GM12878 (cell line): ENCODE measurements at regions not wholly inside any gene's neighbourhood (a gene's known extent, or its start where the extent isn't known, plus 50 kb on each side); places are given as distances from the start of the nearest gene placed in this dataset.

Source experiments
- ATAC-seq: fragments of 200-7000 bp; cut with Tn5 transposase; 3 replicates; pipeline ENCODE4 v1.9.1; 2020; ENCODE audit warnings: mild to moderate bottlenecking, moderate library complexity
- BruUV-seq: library from RNA; stranded (reverse); fragments of 400-500 nt; replicated peaks from 2 replicates; lab custom pipeline; 2021; lab: Mats Ljungman, UMichigan
- CTCF ChIA-PET: fragments of 300-600 bp; sonication (Branson Sonifier 250); formaldehyde crosslinking; extraction: SDS; loops from one replicate; lab custom pipeline; 2021; ENCODE audit warnings: inconsistent platforms; lab: Yijun Ruan, JAX
- POLR2A ChIA-PET: fragments of 350-600 bp; formaldehyde crosslinking; extraction: SDS; loops from one replicate; lab custom pipeline; 2021; ENCODE audit warnings: inconsistent platforms; lab: Charles Lee
- RAD21 ChIA-PET: fragments of 300-600 bp; sonication (Branson Sonifier 250); formaldehyde crosslinking; loops from one replicate; lab custom pipeline; 2023; ENCODE audit warnings: antibody characterized with exemption; ENCODE audit not compliant: unreplicated experiment; lab: Charles Lee
- SMC1A ChIA-PET: fragments of 300-600 bp; sonication (Branson Sonifier 250); formaldehyde crosslinking; loops from one replicate; lab custom pipeline; 2023; ENCODE audit not compliant: unreplicated experiment, uncharacterized antibody; lab: Charles Lee
- DNase-seq: peaks from one replicate; pipeline ENCODE4 v3.0.0-alpha.2; 2011; ENCODE audit warnings: low read depth, low spot score
- FAIRE-seq: peaks from 3 replicates; lab custom pipeline; 2011; peaks lifted over from hg19 to GRCh38; lab: Jason Lieb, UNC
- H2AFZ ChIP-seq: 2 replicates; pipeline ENCODE4 v1.6.0; 2011; ENCODE audit warnings: low read depth, low read length, control low read depth; ENCODE audit not compliant: control insufficient read depth
- H3K27ac ChIP-seq: 2 replicates; pipeline ENCODE4 v1.5.1; 2011; ENCODE audit warnings: control low read depth; ENCODE audit not compliant: control insufficient read depth, insufficient read depth
- H3K27me3 ChIP-seq, 2 experiments: replicated peaks in 1 of 2; 2 replicates each; pipeline versions ENCODE4 v1.6.0 to v1.6.1; 2011; ENCODE audit warnings: low read length in 1 of 2; ENCODE audit not compliant: control insufficient read depth in 2 of 2, insufficient read depth in 2 of 2
- H3K36me3 ChIP-seq, 2 experiments: 2 replicates each; pipeline ENCODE4 v1.5.1; 2011; ENCODE audit warnings: low read length in 1 of 2; ENCODE audit not compliant: control insufficient read depth in 2 of 2, insufficient read depth in 2 of 2
- H3K4me1 ChIP-seq: 2 replicates; pipeline ENCODE4 v1.6.1; 2011; ENCODE audit warnings: mild to moderate bottlenecking, low read length, moderate library complexity, mixed read lengths; ENCODE audit not compliant: control insufficient read depth, insufficient read depth
- H3K4me2 ChIP-seq: 2 replicates; pipeline ENCODE4 v1.6.0; 2011; ENCODE audit warnings: control low read depth; ENCODE audit not compliant: control insufficient read depth, insufficient read depth
- H3K4me3 ChIP-seq: fragments of 200-600 bp; sonication (generic); 2 replicates; pipeline ENCODE4 v1.5.1; 2016
- H3K79me2 ChIP-seq: 2 replicates; pipeline ENCODE4 v1.6.0; 2011; ENCODE audit warnings: low read length; ENCODE audit not compliant: control insufficient read depth, insufficient read depth
- H3K9ac ChIP-seq: 2 replicates; pipeline ENCODE4 v1.8.0; 2011; ENCODE audit warnings: low read length, control low read depth, mixed read lengths; ENCODE audit not compliant: control insufficient read depth, insufficient read depth
- H3K9me3 ChIP-seq: replicated peaks from 3 replicates; pipeline ENCODE4 v1.5.1; 2011; ENCODE audit warnings: mild to moderate bottlenecking, low read length; ENCODE audit not compliant: control insufficient read depth, insufficient read depth
- H4K20me1 ChIP-seq: 2 replicates; pipeline ENCODE4 v1.6.0; 2011; ENCODE audit not compliant: control insufficient read depth, insufficient read depth
- CHD1 ChIP-seq: IDR thresholded peaks from 2 replicates; pipeline ENCODE4 v1.6.1; 2012; ENCODE audit warnings: low read depth, low read length, improper control_type of control experiment
- ELK1 ChIP-seq: IDR thresholded peaks from 2 replicates; pipeline ENCODE4 v1.6.1; 2012; ENCODE audit warnings: low read depth, low read length, improper control_type of control experiment
- HCFC1 ChIP-seq: fragments of 150-350 bp; IDR thresholded peaks from 2 replicates; pipeline ENCODE4 v1.6.1; 2014; ENCODE audit warnings: low read length
- KAT2A ChIP-seq: conservative IDR thresholded peaks from 2 replicates; pipeline ENCODE4 v1.6.1; 2011; ENCODE audit warnings: low read depth, low read length; ENCODE audit not compliant: control insufficient read depth
- MEF2B ChIP-seq: fragments of 450-650 bp; IDR thresholded peaks from 2 replicates; pipeline ENCODE4 v1.6.1; 2018; ENCODE audit warnings: mild to moderate bottlenecking, moderate library complexity; ENCODE audit not compliant: partially characterized antibody, poor library complexity, severe bottlenecking
- MXI1 ChIP-seq: fragments of 150-350 bp; IDR thresholded peaks from 2 replicates; pipeline ENCODE4 v1.6.1; 2011; ENCODE audit warnings: low read depth, mild to moderate bottlenecking, inconsistent platforms, low read length, improper control_type of control experiment
- NFYB ChIP-seq: IDR thresholded peaks from 2 replicates; pipeline ENCODE4 v1.6.1; 2011; ENCODE audit warnings: low read depth, mild to moderate bottlenecking, low read length, improper control_type of control experiment, moderate library complexity; ENCODE audit not compliant: insufficient read depth
- NR2F1 ChIP-seq: fragments of 450-650 bp; conservative IDR thresholded peaks from 2 replicates; pipeline ENCODE4 v1.6.1; 2017; ENCODE audit warnings: mild to moderate bottlenecking
- POU2F2 ChIP-seq: IDR thresholded peaks from 3 replicates; pipeline ENCODE4 v1.6.1; 2011; ENCODE audit warnings: low read depth, mild to moderate bottlenecking, low read length, borderline replicate concordance
- RB1 ChIP-seq: fragments of 450-650 bp; formaldehyde crosslinking; IDR thresholded peaks from 2 replicates; pipeline ENCODE4 v1.6.1; 2017; ENCODE audit warnings: mild to moderate bottlenecking, borderline replicate concordance
- SREBF1 ChIP-seq: IDR thresholded peaks from 2 replicates; pipeline ENCODE4 v1.6.1; 2012; ENCODE audit warnings: mild to moderate bottlenecking, low read length
- ZNF24 ChIP-seq: fragments of 450-650 bp; IDR thresholded peaks from 2 replicates; pipeline ENCODE4 v1.6.1; 2017; ENCODE audit warnings: antibody characterized with exemption, mild to moderate bottlenecking
- WGBS: methylation state at CpG from one replicate; pipeline ENCODE4 v1.1.6; 2016; ENCODE audit warnings: low lambda C conversion rate; ENCODE audit not compliant: insufficient replicate concordance, insufficient coverage; ENCODE audit errors: missing lambda C conversion rate; 5-methylcytosine and 5-hydroxymethylcytosine counted together
- in situ Hi-C: fragments of 300-500 bp; cut with MboI; formaldehyde crosslinking; loops from 9 replicates; pipeline ENCODE4 v1.14.3; 2018; ENCODE audit warnings: mixed read lengths
- intact Hi-C: fragments of 100-400 bp; cut with micrococcal nuclease; formaldehyde crosslinking; loops from one replicate; pipeline ENCODE4 v1.14.2; 2022; ENCODE audit not compliant: unreplicated experiment

GRCh38 chr1:24999906-25000305 lies 69.8 kb upstream of the RUNX3 start (continued):
- TF ChIP-seq ELK1 (no peak), SREBF1 (no peak), NR2F1 (no peak)
- TF ChIP-seq, all 136 proteins: peak for 0

GRCh38 chr1:24999426-24999825 lies 69.3 kb upstream of the RUNX3 start:
- in situ Hi-C loops = no loop called here
- no peak for FAIRE-seq
- ChIA-PET SMC1A (interaction anchor here (2.2 kb wide), 1 partner anchor 19 kb away, joined by 4 read pairs; no protein-coding TSS in a partner anchor), RAD21 (no interaction called here), POLR2A (no interaction called here), CTCF (no interaction called here)
- Histone ChIP-seq H3K4me3 (no peak overlapping the region), H3K9me3 (no peaks in the 10 kb centered on the region), H3K79me2 (no peaks in the 10 kb centered on the region), H3K27me3 (no peaks in the 10 kb centered on the region), H2AFZ (no peak overlapping the region), H3K9ac (no peak overlapping the region), H3K4me1 (peaks cover 7% of the 10 kb centered on the region), H4K20me1 (no peaks in the 10 kb centered on the region), H3K27ac (no peak overlapping the region), H3K36me3 (no peaks in the 10 kb centered on the region), H3K4me2 (no peak overlapping the region)
- TF ChIP-seq RB1 = no peak
- no peak for TF ChIP-seq NFYB
- no peak for TF ChIP-seq HCFC1
- TF ChIP-seq POU2F2 = no peak
- TF ChIP-seq CHD1 = no peak
- no peak for TF ChIP-seq KAT2A
- TF ChIP-seq MEF2B = no peak
- no peak for TF ChIP-seq ZNF24
- no peak for TF ChIP-seq MXI1
- BruUV-seq = no TSS peak
- no peak for ATAC-seq
- WGBS = 98% methylated on average over 10 of the region's 10 CpGs
- intact Hi-C loops = no loop called here
- DNase-seq = no peak
